C4-2B (cell line): ENCODE measurements at regions not wholly inside any gene's neighbourhood (a gene's known extent, or its start where the extent isn't known, plus 50 kb on each side); places are given as distances from the start of the nearest gene placed in this dataset.
"Not testable (repeated sequence)": the region's sequence is repeated elsewhere in the genome, so short reads cannot be mapped to it uniquely, and the experiment has no call there.

ENCODE experiments used
- H3K27ac ChIP-seq: fragments of 450-650 bp; 2 replicates; pipeline ENCODE4 v1.5.1; 2017
- CTCF ChIP-seq: fragments of 450-650 bp; conservative IDR thresholded peaks from 2 replicates; pipeline ENCODE4 v1.5.1; 2017; ENCODE audit warnings: mild to moderate bottlenecking
- ZFX ChIP-seq: fragments of 450-650 bp; IDR thresholded peaks from 2 replicates; pipeline ENCODE4 v1.6.1; 2017

DNA sequence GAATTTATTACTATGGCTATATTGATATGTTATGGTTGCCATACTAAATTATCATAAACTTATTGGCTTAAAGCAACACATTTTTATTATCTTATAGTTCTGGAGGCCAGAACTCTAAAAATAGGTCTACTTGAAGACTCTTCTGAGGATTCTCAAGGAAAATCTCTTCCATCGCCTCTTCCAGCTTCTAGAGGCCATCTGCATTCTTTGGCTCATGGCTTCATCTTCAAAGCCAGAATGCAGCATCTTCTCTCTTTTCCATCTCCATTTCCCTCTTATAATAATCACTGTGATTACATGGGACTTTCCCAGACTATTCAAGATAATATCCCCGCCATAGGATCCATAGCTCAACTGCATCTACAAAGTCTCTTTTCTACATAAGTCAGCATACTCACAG, 385.4 kb downstream of the RMST start:
- no peak for TF ChIP-seq ZFX
- no peak for TF ChIP-seq CTCF

DNA sequence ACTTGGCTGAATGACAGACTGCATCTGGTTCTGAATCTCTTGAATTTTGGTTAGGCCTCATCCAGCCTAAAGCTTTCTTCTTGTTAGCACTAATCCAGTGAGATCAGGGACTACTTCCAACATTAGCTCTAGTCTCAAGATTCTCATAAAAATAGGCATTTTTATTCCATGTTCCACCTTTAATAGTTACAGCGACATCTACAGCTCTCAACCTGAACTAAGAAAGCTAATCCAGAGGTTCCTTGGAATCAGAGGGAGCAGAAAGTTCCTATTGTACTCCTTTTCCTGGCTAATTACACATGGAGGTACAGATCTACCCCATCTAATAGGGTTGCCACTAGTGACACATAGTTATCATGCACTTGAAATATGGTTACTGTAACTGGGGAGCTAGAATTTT, 391.9 kb downstream of the RMST start:
- TF ChIP-seq CTCF, result no peak
- TF ChIP-seq ZFX, result no peak
- no peak overlapping the region for H3K27ac ChIP-seq

More for the DNA sequence above, 385.4 kb downstream of the RMST start:
- H3K27ac ChIP-seq, result no peak overlapping the region

DNA sequence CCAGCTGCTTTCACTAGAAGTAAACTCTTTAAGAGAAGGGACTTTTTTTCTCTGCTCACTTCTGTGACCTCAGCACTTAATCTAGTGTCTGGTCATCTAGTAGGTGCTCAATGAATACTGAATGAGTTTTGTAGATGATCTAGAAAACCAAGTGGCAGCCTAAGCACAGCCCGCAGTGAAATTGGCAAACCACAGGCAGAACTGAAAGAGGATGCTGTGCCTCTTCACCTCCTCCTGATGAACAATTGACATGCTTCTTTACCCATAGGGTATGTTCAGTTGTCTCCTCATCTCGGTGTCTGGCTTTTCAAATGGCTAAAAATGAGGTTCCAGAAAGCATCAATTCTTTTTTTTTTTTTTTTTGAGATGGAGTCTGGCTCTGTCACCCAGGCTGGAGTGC, 399.5 kb downstream of the RMST start:
- TF ChIP-seq CTCF (no peak), ZFX (no peak)
- no peak overlapping the region for H3K27ac ChIP-seq

DNA sequence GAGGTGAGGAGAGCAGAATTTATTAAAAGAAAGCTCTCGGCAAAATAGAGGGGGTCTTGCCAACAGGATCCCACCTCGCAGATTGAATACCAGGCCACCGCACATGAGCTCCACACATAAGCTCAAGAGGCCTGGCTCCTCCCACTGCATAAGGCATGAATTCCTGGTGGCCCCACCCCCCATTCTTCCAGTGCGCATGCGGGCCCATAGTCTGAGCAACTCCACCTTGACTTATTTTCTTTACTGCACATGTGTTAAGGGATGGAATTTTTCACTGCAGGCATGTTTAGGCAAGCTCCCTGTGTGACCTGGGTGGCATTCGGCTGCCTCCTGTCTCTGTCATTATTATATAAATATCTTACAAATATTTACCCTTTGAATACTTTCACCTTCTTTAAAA, 412.5 kb downstream of the RMST start:
- H3K27ac ChIP-seq, result no peak overlapping the region
- TF ChIP-seq CTCF (no peak), ZFX (no peak)

GRCh38 chr12:97876780-97877179, 414.2 kb downstream of the RMST start:
- TF ChIP-seq CTCF (no peak), ZFX (no peak)
- no peak overlapping the region for H3K27ac ChIP-seq

GRCh38 chr12:97877404-97877803, 414.8 kb downstream of the RMST start:
- TF ChIP-seq CTCF (no peak), ZFX (no peak)
- H3K27ac ChIP-seq, result no peak overlapping the region

- no peak overlapping the region for H3K27ac ChIP-seq
- no peak for TF ChIP-seq CTCF
- TF ChIP-seq ZFX, result no peak
These were observed 424.0 kb downstream of the RMST start for GRCh38 chr12:97886511-97887176.

- not testable (repeated sequence) for H3K27ac ChIP-seq
These were observed 435.3 kb downstream of the RMST start for GRCh38 chr12:97897881-97898280.
